ENCODE measurements at regions not wholly inside any gene's neighbourhood (a gene's known extent, or its start where the extent isn't known, plus 50 kb on each side); places are given as distances from the start of the nearest gene placed in this dataset.

DNA sequence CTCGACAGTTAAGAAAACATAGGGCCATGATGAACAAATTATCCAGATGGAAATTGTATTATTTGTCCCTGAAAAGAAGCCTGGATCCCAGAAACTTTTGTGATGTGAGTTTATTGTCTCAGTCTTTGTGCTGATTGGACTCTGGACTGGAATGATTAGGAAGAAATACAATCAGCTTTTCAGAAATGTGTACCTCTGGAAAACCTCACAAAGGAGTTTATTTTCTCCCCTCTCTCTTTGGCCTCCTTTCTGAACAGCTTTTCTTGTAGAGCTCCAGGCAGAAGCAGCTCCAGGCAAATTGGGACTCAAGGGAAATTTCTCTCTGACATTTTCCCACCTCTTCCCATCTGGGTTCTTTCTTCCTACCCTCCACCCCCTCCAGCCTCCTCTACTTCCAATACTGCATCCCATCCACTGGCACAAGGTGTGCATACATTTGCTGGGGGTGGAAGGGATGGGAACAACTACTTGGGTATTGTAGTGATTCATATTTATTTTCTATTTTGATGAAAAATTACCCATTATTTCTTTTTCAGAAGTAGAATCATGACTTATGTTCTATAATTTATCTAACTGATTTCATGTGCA is 119.7 kb downstream of the CD47 start:
- DNase-seq (ENCODE audit: low spot score): no peak

DNA sequence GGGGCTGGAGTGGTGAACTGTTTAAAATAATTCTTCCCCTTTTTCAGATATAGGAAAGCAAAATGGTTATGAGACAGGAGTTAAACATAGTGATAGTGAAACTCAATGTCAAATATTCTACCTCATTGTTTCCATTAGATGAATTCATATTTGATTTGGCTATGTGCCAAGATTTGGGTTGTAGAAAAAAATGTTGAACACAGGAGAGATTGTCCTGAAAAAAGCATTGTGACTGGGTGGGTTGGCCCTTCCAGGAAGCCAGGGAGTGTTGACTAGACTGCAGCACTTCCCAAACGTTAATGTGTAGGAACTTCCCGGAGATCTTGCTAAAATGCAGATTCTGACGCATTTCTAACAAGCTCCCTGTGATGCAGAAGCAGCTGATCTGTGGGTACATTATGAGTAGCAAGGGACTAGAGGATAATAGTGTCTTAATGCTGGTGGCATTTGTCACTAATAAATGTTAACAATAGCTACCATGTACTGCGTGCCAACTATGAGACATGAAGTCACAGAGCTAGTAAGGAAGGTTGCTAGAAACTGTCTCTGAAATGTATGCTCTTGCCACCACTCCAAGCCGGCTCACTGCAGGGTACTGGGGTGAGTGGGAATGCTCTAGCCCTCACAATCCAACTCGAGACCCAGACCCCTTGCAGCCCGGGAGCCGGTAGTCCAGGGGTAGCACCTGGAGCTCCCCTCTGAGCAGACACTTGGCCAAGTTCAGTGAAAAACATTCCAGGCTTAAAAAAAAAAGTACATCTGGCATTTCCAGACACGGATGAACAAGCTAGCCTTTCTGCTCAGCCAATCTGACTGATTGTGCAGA is 120.6 kb downstream of the CD47 start:
- no peak for DNase-seq (ENCODE audit: low spot score)

DNA sequence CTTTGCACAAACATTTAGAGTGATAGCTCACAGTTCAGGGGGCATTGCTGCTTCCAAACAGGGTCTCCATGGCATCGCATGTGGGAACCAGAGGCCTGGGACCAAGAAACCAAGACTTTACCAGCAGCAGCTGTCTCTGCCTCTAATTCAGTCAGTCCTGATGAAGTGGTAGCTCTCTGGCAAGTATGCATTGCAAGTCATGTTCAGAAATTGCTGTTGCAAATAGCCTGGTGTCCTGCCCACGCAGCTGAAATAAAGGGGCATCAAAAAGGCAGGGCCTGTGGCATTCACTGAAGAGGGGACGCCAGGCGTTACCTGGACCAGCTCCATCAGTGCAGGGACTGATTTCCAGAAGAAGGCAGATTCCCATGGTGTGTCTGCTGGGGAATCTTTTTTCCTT is 121.3 kb downstream of the CD47 start:
- DNase-seq (ENCODE audit: low spot score): no peak

DNA sequence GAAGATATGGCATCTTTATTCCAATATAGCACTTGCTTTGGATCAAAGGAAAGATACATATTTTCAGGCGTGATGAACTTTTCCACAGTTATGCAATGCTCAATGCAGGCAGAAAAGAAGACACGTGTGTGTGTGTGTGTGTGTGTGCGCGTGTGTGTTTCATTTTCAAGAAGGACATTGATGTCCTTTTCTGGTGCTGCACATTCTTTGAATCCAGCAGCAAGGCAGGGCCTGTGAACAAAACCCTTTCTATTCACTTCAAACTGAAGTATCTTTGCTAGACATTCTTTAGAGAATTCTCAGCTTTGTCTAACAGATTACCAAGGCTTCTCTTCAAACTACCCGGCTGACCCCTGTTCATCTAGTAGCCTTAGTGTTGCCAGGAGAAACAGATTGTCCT is 124.6 kb downstream of the CD47 start:
- no peak for DNase-seq (ENCODE audit: low spot score)

DNA sequence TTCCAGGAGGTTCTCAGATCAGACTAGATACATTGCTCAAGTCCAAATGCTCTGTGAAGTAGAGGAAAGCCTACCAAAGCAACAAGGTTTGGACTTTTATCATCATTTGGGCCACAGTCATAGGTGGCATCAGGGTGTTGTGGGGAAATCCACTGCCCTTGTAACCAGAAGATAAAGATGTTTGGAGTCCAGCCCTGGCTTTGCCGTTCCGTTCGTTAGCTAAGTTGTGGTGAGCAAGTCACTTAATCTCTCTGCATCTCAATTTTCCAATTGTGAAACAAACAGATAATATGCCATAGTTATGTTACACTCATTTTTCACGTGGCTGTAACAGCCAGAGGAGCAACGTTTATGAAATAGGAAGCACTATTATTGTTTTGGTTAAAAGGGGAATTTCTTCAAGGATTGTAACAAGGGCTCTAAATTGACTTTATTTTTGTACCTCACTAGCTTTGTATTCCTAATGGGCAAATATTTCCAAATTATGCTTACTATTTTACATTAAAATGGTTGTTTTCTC is 125.6 kb downstream of the CD47 start:
- no peak for DNase-seq (ENCODE audit: low spot score)

DNA sequence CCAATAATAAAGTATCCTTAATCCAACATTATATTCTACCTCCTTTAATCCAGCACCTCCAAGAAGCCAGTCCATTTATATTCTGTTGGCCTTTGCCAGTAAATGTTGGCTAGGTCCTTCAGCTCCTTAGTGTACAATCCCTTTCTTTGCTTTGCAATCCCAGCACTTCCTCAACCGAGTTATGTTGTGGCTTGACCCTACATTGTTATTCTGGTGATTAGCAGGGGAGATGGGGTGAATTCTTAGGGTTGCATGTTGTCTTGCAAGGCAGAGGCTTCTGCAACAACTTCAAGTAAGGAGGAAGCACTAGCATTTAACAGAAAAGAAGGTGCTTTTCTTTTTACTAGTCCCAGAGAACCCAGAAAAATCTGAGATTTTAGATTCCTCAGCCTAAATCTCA is 127.2 kb downstream of the CD47 start:
- DNase-seq (ENCODE audit: low spot score): no peak

DNA sequence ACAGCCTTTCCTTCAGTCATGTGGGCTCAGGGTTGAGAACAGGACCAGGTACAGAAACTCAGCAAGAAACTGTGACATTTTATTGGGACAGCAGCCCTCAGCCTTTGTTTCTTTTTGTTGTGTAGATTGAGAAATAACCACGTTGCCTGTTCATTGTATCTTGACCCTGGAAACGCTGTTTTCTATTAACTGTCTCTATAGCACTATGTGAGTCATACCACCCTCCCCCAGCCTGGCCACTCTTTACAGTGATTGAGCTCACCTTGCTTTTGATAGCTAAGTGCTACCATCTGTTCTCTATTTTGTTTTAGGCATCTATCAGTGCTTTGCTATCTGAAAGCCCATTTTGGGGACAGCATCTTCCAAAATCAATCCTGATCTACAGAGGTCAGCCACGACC is 127.9 kb downstream of the CD47 start:
- DNase-seq (ENCODE audit: low spot score): no peak

DNA sequence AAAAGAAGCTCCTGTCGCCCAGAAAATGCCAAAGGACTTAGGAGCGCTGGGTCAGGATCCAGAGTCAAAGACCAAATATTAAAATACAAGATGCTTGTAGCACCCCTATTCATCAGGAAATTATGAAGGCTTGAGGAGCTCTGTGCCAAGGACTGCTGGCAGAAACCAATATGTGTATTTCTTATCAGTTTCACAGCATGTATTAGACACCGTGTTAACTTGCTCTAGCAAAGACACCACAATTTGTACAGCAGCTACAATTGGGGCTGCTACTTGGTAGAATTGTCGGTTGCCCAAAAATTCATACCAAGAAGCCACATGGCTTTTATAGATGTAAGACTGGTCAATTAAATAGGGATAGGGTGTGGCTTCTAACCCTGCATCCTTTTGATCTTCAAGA is 128.8 kb downstream of the CD47 start:
- DNase-seq (ENCODE audit: low spot score): no peak

DNA sequence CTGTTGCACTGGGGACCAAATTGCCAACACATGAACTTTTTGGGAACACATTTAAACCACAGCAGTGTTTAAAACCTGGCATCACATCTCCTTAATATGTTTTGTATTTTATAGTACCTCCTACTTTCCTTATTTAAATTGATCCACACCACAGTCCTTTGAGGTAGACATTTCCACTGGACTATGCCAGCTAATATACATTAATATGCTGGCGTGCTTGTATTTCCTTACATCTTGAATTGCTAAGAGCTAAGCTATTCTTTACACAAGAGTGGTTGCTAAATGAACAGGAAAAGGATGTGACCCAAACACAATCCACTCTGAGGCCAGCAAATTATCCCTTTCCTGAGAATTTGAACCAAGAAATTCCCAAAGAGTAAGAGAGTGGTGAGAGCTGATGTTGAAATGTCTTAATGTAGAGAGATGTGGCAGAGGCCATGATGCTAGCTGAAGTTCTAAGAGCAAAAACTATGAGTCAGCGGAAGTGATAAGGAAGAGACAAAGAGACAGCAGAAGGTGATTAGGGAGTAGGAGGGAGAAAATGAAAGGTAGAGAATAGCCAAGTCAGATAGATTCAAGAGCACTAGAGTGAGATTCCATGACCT is 131.2 kb downstream of the CD47 start:
- no peak for DNase-seq (ENCODE audit: low spot score)

DNA sequence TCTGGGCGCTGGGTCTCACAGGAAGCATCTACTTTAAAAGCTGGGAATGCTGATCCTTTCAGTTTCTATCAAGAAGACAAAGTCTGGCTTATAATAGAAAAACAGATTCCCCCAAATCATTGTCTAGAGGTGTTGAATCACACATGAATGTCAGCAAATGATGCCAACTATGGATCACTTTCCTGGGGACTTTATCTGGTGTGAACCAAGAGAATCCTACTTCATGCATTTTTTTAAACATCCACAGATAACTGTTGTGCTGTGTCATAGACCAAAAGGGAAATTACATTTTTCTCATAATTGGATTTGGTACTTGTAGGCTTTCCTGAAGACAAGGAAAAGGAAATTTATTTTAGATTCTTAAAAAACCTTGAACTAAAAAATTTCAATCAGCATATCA is 132.7 kb downstream of the CD47 start:
- DNase-seq (ENCODE audit: low spot score): no peak

DNA sequence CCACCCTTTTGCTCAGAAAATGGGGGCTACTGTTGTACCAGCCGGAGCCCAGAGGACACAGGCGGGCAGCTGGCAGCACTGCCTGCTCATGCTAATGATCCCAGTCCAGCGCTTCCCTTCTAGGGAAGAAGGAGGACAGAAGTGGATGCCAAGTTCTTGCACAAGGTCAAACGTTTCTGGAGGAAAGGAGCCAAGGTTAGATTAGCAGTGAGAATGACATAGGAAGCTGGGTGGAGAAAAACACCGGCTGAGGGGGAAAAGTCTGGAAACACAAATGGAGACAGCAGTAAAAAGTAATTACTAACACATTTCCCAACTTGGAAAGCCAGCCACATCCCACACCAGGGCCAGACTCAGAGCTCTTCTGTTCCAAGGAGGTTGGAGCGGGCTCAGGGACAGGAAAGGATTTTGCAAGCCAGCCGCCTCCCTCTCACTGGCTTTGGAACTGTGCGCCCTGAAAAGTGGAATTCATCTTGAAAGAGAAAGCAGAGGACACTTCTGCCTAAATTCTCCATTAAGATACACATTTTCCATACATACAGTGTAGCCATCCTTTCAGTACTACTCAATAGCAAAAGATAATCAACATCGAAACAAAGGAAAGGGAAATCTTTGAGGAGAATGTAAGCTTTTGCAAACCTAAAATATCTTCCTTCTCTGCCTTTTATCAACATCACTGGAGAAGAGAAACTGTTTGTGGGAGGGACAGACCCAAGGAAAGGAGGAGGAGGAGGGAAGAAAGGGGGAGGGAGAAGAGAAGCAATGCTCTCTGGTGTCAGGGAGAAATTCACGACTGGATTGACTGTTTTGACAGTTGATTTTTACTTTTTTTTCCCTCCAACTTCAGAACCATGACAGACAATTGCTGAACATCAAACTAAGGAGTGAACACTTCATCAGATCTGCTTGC is 133.6 kb downstream of the CD47 start:
- DNase-seq (ENCODE audit: low spot score): no peak

DNA sequence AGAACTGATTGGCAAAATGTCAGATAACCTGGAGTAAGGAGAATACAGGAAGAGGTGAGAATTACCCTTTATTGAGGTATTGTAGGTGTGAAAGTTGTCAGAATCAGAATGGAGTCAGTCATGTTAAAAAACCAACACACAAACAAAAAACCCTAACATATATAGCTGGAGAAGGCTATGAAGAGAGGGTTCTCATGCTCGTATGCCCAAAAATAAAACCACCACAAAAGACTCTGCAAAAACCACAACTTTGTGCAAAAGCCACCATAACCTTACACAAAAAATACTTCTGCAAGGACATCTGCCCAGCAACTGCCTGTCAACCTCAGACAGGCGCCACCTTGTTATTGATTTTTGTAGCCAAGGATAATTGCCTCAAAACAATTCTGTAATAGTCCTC is 136.0 kb downstream of the CD47 start:
- peak; percentile 13 for DNase-seq (ENCODE audit: low spot score)

DNA sequence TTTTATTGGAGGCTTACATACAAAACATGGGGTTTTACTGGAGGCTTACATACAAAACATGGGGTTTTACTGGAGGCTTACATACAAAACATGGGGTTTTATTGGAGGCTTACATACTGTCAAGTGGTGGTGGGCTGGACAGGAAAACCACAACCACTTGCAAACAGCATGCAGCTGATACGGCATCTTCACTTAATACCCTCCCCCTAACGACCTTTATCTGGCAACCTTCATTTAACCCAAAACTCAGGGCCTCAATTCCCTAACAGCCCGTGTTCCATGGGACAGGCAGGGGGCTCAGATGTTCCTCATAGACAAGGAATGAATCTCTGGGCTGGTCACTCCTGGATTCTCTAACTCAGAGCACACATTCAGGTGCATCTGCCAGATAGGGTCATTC is 137.1 kb downstream of the CD47 start:
- DNase-seq (ENCODE audit: low spot score): no peak

DNA sequence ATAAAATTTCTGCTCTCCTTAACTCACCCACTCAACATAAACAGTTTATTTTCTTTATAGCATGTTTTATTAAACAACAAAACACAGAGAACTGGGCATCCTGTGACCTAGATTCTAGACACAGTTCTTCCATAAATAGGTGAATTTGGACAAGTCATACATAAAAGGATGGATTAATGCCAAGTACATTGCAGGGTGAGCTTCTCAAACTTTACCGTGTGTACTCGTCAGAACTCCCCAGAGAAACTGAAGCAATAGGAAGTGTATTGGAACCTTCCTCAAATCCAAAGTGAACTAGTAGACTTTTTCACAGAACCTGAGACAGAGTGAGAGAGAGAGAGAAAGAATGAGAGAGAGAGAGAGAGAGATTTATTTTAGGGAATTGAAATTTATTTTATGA is 139.7 kb downstream of the CD47 start:
- no peak for DNase-seq (ENCODE audit: low spot score)

DNA sequence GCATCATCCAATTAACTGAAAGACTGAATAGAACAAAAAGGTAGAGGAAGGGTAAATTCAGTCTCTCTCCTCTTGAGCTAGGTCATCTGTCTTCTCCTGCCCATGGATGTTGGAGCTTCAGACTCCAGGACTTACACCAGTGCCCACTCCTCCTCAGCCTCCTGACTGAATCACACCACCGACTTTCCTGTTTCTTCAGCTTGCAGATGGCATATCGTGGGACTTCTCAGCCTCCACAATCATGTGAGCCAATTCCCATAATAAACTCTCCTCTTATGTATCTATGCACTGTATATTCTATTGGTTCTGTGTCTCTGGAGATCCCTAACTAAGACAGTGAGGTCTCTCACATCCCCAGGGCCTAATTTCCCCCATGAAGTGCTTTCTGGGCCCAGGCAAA is 140.4 kb downstream of the CD47 start:
- no peak for DNase-seq (ENCODE audit: low spot score)

DNA sequence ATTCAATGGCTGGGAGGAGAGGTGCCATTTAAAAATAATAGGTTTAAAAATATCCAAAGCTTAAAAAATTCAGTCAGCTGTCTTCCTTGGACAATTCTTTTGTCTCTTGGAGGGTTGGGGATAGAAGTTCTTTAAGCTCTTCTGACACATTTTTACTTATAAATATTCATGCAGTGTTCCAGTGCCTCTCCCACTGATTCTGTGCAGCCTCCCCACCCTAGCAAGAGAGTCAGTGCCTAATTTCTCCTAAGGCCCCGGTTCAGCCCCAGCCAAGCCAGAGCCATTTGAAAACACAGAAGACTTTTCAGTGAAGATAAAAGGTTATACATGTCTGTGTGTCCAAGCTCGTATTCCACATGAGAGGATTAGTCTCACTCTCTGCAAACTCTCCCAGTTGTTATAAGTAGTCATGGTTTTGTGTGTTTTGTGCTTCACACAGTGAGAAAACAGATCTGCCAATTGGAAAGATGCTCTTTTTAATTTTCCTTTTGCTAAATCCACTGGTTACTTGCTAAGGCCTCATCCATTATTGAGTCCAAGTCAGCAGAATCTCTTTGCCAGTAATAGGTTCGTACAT is 141.3 kb downstream of the CD47 start:
- DNase-seq (ENCODE audit: low spot score): no peak

DNA sequence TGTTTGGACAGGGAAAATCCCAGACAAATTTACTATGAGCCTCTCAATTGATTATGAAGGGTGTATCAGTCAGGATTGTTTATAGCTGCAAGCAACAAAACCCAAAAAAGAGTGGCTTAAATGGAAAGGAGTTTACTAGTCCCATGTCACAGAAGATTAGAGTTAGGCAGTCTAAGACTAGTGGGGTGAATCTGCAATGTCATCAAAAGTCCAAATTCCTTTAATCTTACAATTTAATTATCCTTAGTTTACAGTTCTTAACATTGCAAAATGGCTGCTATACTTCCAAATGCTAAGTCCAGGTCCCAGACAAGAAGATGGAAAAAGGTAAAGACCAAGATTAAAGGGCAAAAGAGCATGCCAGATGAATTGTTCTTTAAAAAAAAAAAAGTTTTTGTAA is 143.6 kb downstream of the CD47 start:
- no peak for DNase-seq (ENCODE audit: low spot score)

DNA sequence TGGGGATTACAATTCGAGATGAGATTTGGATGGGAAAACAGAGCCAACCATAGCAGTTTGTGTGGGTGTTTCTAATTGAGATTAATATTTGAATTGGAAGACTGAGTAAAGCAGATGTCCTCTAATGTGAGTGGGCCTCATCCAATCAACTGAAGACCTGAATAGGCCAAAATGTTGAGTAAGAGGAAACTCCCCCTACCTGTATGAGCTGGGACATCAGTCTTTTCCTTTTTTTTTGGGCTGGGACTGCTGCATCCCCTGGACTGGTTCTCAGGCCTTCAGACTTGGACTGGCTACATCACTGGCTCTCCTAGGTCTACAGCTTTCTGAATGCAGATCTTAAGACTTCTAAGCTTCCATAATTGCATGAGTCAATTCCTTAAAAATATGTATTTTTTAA is 144.1 kb downstream of the CD47 start:
- no peak for DNase-seq (ENCODE audit: low spot score)

DNA sequence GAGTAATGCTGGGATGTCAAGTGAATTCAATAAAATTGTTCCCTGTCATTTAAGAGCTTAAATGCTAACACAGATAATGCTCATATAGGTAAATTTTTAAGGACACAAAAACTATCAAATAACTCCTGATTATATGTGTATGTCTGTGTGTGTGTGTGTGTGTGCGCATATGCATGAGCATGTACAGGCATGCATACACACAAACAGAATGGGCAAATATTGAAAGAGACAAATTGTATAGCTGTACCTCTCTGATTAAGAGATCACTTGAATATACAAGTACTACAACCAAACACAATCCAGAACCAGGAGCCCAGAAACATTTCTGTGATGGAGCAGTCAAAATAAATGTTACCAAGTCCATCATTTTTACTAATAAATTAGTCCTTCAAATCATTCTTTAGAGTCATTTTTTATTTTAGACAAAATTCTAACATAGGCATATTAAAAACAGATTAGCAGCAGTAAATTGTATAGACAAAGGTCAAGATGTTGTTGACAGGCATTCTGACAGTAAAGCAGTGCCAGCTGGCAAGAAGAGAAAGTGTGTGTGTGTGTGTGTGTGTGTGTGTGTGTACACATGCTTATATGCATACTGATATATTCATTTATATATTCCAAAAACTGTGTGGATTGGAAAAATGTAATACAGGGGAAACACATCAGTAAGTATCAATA is 145.3 kb downstream of the CD47 start:
- DNase-seq (ENCODE audit: low spot score): no peak

DNA sequence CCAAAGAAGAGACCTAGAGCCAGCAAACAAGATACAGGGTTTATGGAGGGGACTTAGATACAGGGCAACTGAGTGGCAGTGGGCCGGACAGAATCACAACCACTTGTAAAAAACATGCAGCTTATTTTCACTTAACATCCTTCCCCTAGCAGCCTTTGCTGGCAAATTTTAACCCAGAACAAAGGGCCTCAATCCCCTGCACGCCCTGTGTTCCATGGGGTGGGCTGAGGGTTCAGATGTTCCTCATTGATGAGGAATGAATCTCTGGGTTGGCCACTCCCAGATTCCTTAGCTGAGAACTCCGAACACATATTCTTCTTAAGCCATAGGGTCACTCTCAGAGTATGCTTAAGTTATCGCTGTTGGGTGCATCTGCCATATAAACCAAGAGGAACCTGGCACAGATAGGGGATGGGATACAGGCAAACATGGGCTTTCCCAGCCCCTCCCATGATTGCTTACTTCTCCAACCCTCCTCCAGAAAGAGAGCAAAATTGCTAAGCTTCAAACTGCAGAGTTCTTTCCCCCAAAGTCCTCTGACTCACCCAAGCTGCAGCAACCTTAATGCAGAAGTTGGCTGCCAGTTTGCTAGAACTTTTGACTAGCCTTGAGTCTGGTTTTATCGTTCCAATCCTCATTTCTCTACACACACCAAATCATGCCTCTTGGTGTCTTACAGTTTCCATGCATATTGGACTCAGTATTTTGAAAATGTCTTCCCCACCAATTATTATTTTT is 146.9 kb downstream of the CD47 start:
- DNase-seq (ENCODE audit: low spot score): no peak

Measured in CD4-positive, alpha-beta T cell treated with Interleukin-2 at 100 ng/mL for 4 hours (primary cell).